ENCODE measurements at regions not wholly inside any gene's neighbourhood (a gene's known extent, or its start where the extent isn't known, plus 50 kb on each side); places are given as distances from the start of the nearest gene placed in this dataset.

DNA sequence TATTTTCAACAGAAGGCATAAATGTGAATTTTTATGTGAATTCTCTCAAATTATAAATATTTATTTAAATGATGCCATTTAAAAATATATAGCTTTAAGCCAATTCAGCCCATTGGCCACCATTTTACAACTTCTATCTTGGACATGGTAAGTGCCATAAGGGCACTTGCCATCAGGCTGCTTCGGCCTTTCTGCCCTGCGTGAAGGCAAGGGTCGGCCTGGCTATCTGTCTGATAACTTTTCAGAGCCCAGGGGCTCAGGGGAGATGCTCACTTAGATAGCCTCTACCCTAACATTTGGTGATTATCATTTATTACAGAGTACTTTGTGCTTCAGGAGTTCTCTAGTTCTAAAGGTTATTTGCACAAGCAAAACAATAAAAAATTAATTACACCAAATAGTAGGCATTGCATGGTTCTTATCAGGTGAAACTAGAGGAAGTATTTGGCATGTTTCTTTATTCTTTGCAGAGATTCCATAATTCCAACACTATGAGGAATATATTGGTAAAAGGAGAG lies 62.4 kb upstream of the MBNL1 start:
- no peak overlapping the region for H3K9ac ChIP-seq (ENCODE audit: low read length)
- H3K4me1 ChIP-seq (ENCODE audit: control insufficient read depth in 1 of 2, insufficient read depth in 2 of 2, low read length in 2 of 2): peaks cover 0 to 5% of the 10 kb centered on the region in 2 experiments; a peak in 2 of 4 replicates
- DNase-seq (ENCODE audit: low read depth, low spot score): no peak
- no peak overlapping the region for H3K27ac ChIP-seq (ENCODE audit: low read depth, low read length)
- no peaks in the 10 kb centered on the region for H4K20me1 ChIP-seq (ENCODE audit: insufficient read depth)
- no peaks in the 10 kb centered on the region for H3K27me3 ChIP-seq (ENCODE audit: insufficient read depth, low read length)
- RAD21 ChIA-PET (ENCODE audit: low non-redundant PET in 1 of 2, low total read pairs in 2 of 2, uncharacterized antibody in 2 of 2, unreplicated experiment in 2 of 2): no interaction called here
- ATAC-seq: no peak
- H3K36me3 ChIP-seq (ENCODE audit: control insufficient read depth in 1 of 2, insufficient read depth in 2 of 2, low read length in 2 of 2): no peaks in the 10 kb centered on the region
- TF ChIP-seq, protein P1, sequence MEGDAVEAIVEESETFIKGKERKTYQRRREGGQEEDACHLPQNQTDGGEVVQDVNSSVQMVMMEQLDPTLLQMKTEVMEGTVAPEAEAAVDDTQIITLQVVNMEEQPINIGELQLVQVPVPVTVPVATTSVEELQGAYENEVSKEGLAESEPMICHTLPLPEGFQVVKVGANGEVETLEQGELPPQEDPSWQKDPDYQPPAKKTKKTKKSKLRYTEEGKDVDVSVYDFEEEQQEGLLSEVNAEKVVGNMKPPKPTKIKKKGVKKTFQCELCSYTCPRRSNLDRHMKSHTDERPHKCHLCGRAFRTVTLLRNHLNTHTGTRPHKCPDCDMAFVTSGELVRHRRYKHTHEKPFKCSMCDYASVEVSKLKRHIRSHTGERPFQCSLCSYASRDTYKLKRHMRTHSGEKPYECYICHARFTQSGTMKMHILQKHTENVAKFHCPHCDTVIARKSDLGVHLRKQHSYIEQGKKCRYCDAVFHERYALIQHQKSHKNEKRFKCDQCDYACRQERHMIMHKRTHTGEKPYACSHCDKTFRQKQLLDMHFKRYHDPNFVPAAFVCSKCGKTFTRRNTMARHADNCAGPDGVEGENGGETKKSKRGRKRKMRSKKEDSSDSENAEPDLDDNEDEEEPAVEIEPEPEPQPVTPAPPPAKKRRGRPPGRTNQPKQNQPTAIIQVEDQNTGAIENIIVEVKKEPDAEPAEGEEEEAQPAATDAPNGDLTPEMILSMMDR (IDR thresholded peaks at IDR 0.05 in 2 of 3, conservative IDR thresholded peaks at IDR 0.05 in 1 of 3; ENCODE audit: borderline replicate concordance in 1 of 3, insufficient read depth in 1 of 3, low read depth in 2 of 3, low read length in 2 of 3): no peak
- no peak for TF ChIP-seq POLR2AphosphoS5 (IDR thresholded peaks at IDR 0.05; ENCODE audit: low read depth, low read length)
- TF ChIP-seq EZH2 (IDR thresholded peaks at IDR 0.05): no peak
- TF ChIP-seq, protein P2, sequence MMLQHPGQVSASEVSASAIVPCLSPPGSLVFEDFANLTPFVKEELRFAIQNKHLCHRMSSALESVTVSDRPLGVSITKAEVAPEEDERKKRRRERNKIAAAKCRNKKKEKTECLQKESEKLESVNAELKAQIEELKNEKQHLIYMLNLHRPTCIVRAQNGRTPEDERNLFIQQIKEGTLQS (IDR thresholded peaks at IDR 0.05): no peak
- POLR2A ChIA-PET: no interaction called here
- no peaks in the 10 kb centered on the region for H3K9me2 ChIP-seq (ENCODE audit: insufficient read depth)
- no peaks in the 10 kb centered on the region for H3K79me2 ChIP-seq (ENCODE audit: insufficient read depth, low read length)
- H2AFZ ChIP-seq (ENCODE audit: low read depth, low read length, poor library complexity, severe bottlenecking): no peak overlapping the region
- H3K9me3 ChIP-seq (ENCODE audit: control insufficient read depth in 1 of 2, insufficient read depth in 1 of 2, low read depth in 1 of 2, low read length in 2 of 2): no peaks in the 10 kb centered on the region
- H3K4me2 ChIP-seq (ENCODE audit: low read length): no peak overlapping the region
- CTCF ChIA-PET: no interaction called here
- no peak overlapping the region for H3K4me3 ChIP-seq (replicated peaks in 1 of 2; ENCODE audit: low read depth in 1 of 2, low read length in 2 of 2)
- intact Hi-C loops (cut with micrococcal nuclease): no loop called here
- no TSS peak for BruUV-seq (replicated peaks)

DNA sequence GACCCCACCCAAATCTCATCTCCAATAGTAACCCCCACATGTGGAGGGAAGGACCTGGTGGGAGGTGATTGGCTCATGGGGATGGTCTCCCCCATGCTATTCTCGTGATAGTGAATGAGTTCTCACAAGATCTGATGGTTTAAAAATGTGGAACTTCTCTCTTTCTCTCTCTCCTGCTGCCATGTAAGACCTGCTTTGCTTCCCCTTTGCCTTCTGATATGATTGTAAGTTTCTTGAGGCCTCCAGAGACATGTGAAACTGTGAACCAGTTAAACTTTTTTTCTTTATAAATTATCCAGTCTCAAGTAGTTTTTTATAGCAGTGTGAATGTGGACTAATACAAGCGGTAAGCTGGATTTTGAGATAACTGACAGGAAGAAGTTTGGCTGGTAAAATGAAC lies 60.3 kb upstream of the MBNL1 start:
- no TSS peak for BruUV-seq (replicated peaks)
- RAD21 ChIA-PET (ENCODE audit: low non-redundant PET in 1 of 2, low total read pairs in 2 of 2, uncharacterized antibody in 2 of 2, unreplicated experiment in 2 of 2): no interaction called here
- DNase-seq (ENCODE audit: low read depth, low spot score) (no peak), ATAC-seq (no peak)
- Histone ChIP-seq H3K4me2 (ENCODE audit: low read length) (no peak overlapping the region), H3K4me1 (ENCODE audit: control insufficient read depth in 1 of 2, insufficient read depth in 2 of 2, low read length in 2 of 2) (peaks cover 0 to 5% of the 10 kb centered on the region in 2 experiments; a peak in 1 of 4 replicates), H3K9me3 (ENCODE audit: control insufficient read depth in 1 of 2, insufficient read depth in 1 of 2, low read depth in 1 of 2, low read length in 2 of 2) (no peaks in the 10 kb centered on the region), H4K20me1 (ENCODE audit: insufficient read depth) (no peaks in the 10 kb centered on the region), H3K36me3 (ENCODE audit: control insufficient read depth in 1 of 2, insufficient read depth in 2 of 2, low read length in 2 of 2) (no peaks in the 10 kb centered on the region), H3K4me3 (replicated peaks in 1 of 2; ENCODE audit: low read depth in 1 of 2, low read length in 2 of 2) (no peak overlapping the region), H2AFZ (ENCODE audit: low read depth, low read length, poor library complexity, severe bottlenecking) (no peak overlapping the region), H3K9me2 (ENCODE audit: insufficient read depth) (no peaks in the 10 kb centered on the region), H3K27ac (ENCODE audit: low read depth, low read length) (no peak overlapping the region), H3K9ac (ENCODE audit: low read length) (no peak overlapping the region), H3K27me3 (ENCODE audit: insufficient read depth, low read length) (no peaks in the 10 kb centered on the region), H3K79me2 (ENCODE audit: insufficient read depth, low read length) (no peaks in the 10 kb centered on the region)
- CTCF ChIA-PET: no interaction called here
- intact Hi-C loops (cut with micrococcal nuclease): no loop called here
- TF ChIP-seq POLR2A (IDR thresholded peaks at IDR 0.05; ENCODE audit: borderline replicate concordance, extremely low read depth, insufficient read depth, insufficient read length) (no peak), EZH2phosphoT487 (IDR thresholded peaks at IDR 0.05; ENCODE audit: borderline replicate concordance) (no peak), SIN3A (IDR thresholded peaks at IDR 0.05; ENCODE audit: low read depth) (no peak), ZNF274 (IDR thresholded peaks at IDR 0.05; ENCODE audit: low read depth, low read length) (no peak)
- TF ChIP-seq, protein P3, sequence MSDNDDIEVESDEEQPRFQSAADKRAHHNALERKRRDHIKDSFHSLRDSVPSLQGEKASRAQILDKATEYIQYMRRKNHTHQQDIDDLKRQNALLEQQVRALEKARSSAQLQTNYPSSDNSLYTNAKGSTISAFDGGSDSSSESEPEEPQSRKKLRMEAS (IDR thresholded peaks at IDR 0.05): no peak
- POLR2A ChIA-PET: no interaction called here

Measured in HCT116 (cell line).